ENCODE measurements at regions not wholly inside any gene's neighbourhood (a gene's known extent, or its start where the extent isn't known, plus 50 kb on each side); places are given as distances from the start of the nearest gene placed in this dataset.

- TF ChIP-seq CTCF (conservative IDR thresholded peaks at IDR 0.05) (no peak), EZH2 (IDR thresholded peaks at IDR 0.05; ENCODE audit: low read depth) (no peak)
Observed at GRCh38 chr22:22749167-22749758, 104.8 kb downstream of the GGTLC2 start.

Data from PC-9 (cell line).